ENCODE measurements at regions not wholly inside any gene's neighbourhood (a gene's known extent, or its start where the extent isn't known, plus 50 kb on each side); places are given as distances from the start of the nearest gene placed in this dataset.

DNA sequence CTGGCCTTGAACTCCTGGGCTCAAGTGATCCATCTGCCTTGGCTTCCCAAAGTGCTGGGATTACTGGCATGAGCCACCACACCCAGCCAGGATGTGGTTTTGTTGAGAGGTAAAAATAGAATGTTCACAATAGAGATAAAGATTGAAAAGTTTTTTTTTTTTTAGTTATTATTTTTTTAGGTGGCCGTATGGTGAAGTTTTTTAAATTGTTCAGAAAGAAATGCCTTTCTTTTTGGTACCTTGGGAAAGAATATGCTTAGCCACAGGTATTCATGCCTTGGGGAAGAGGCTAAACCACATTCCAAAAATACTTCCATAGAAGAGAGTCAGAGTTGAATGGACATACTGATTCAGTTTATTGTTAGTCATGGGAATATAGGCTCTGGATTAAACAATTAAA, 143.4 kb downstream of the C11orf91 start:
- peak; percentile 91 for DNase-seq (ENCODE audit: low read depth)

DNA sequence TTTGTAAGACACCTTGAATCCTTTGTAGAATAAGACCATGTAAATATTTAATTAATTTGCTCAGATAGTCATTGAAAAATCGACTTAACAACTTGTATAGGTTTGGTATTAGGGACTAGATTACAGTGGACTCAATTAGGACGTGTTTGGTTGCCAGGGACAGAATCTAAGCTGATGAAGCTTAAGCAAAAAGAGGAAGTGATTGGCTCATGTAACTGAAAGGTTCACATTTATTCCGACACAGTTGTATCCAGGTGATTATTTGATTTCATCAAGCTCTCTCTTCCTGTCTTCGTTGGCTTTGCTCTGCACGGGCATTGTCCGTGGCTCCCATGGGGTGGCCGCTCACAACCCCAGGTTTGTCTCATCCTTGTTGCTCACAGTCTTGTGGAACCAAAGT, 146.4 kb downstream of the C11orf91 start:
- no peak for DNase-seq (ENCODE audit: low read depth)

DNA sequence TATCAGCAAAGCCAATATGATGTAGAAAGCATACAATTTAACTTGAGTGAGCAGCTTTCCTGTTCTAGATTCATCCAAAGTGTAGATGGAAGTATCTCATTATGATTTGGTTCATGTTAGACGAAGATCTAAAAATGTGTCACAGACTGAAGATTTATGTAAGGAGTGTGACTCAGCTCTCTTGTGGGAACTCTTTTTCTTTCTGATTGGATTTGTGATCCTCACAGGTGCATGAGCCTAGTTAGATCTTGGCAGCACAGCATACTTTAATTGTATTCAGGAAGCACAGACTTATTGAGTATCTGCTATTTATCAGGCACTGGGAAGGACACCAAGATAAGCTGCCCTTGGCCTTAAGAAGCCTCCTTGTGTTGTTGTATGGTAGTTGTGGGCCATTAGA, 147.1 kb downstream of the C11orf91 start:
- peak; percentile 77 for DNase-seq (ENCODE audit: low read depth)

DNA sequence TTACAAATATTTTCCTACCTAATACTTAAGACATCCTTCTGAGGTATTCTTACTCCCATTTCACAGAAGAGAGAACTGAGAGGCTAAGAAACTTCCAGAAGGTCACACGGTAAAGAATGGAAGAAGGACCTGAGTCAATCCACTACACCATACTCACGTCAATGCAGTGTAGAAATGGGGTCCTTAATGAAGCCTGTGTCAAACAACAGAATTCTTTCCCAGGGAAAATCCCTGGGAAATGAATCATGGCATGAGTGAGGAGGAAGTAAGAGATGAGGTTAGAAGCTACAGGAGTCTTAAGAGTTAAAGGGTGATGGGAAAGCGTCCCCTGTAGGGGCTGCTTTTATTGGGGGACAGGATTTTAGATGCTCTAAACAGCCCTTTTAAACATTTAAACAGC, 147.9 kb downstream of the C11orf91 start:
- peak; percentile 89 for DNase-seq (ENCODE audit: low read depth)

DNA sequence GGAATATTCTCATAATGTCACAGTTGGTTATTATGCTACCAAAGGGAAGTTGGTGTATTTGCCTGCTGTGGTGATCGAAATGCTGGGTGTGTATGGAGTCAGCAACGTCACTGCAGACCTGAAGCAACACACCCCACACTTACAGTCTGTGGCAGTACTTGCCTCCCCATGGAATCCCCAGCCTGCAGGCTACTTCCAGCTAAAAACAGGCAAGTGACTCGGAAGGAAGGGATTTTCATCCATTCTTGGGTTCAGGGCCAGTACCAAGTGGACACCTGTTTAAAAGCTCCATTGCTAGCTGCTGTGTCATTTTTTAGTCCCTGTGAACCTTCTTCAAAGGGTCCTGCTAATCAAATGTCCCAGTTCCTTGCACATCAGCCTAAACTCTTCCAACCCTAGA, 149.6 kb downstream of the C11orf91 start:
- DNase-seq (ENCODE audit: low read depth), result no peak

DNA sequence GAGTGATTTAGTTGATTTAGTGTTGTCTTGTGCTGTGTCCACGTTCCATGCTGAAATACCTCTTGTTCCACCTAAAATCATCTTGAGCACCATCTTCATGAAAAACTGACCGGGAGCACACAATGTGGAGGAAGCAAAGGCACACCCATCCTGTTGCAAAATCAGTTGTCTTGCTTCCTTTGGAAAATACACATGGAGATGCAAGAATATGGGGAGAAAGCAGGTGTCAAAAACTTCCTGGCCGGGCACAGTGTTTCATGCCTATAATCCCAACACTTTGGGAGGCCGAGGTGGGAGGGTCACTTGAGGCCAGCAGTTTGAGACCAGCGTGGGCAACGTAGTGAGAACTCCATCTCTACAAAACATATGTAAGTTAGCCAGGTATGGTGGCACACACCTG, 151.1 kb downstream of the C11orf91 start:
- DNase-seq (ENCODE audit: low read depth), result no peak

DNA sequence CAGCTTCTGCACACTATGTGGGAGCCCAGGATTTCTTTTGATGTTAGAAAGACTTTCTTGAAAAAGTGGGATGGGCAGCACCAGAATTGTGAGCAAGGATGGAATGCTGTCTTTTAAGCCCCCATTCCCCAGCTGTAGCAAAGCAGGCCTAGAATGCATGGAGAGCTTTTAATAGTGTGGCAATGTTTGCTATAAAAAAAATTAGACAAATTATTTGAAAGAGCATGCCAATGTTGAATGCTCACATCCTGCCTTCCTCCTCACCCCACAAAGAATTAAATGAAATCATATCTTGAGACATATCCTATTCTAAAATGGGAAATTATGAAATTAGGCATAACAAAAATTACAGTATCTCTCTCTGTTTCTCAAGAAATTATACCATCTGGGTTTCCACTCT, 154.7 kb downstream of the C11orf91 start:
- DNase-seq (ENCODE audit: low read depth), result peak; percentile 43

DNA sequence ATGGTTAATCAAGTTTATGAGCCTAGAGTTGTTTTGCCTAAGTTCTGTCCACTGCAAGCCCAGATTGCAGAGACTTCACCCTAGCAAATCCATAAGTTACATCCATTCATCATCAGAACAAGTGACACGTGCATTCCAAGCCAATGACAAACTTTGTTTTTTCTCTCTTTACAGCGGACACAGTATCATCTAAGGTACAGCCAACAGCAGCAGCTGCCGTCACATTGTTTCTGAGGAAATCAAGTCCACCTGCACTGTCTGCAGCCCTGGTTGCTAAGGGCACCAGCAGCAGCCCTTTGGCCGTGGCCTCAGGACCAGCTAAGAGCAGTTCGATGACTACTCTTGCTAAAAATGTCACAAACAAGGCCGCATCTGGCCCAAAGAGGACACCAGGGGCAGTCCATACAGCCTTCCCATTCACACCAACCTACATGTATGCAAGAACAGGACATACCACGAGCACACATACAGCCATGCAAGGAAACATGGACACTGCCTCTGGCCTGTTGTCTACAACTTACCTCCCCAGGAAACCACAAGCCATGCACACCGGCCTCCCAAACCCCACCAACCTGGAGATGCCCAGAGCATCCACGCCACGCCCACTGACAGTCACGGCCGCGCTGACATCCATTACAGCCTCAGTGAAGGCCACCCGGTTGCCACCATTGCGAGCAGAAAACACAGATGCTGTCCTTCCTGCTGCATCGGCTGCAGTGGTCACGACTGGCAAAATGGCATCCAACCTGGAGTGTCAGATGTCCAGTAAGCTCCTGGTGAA, 155.8 kb downstream of the C11orf91 start:
- peak; percentile 23 for DNase-seq (ENCODE audit: low read depth)

DNA sequence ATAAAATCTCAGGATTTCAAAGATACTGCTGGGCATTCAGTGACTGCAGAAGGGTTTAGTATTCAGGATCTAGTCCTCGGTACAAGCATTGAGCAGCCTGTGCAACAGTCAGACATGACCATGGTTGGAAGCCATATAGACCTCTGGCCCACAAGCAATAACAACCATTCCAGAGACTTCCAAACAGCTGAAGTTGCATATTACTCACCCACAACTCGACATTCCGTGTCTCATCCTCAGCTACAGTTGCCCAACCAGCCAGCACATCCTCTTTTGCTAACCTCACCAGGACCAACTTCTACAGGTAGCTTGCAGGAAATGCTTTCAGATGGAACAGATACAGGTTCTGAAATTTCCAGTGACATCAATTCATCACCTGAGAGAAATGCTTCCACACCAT, 156.8 kb downstream of the C11orf91 start:
- DNase-seq (ENCODE audit: low read depth), result peak; percentile 58

DNA sequence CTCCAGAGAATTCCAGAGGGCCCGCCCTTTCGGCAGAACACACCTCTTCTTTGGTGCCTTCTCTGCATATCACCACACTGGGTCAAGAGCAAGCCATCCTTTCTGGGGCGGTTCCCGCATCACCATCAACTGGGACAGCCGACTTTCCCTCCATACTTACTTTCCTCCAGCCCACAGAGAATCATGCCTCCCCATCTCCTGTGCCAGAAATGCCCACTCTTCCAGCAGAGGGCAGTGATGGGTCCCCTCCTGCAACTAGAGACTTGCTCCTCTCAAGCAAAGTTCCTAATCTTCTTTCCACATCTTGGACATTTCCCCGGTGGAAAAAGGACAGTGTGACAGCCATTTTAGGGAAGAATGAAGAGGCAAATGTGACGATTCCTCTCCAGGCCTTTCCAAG, 157.7 kb downstream of the C11orf91 start:
- DNase-seq (ENCODE audit: low read depth), result peak; percentile 55

DNA sequence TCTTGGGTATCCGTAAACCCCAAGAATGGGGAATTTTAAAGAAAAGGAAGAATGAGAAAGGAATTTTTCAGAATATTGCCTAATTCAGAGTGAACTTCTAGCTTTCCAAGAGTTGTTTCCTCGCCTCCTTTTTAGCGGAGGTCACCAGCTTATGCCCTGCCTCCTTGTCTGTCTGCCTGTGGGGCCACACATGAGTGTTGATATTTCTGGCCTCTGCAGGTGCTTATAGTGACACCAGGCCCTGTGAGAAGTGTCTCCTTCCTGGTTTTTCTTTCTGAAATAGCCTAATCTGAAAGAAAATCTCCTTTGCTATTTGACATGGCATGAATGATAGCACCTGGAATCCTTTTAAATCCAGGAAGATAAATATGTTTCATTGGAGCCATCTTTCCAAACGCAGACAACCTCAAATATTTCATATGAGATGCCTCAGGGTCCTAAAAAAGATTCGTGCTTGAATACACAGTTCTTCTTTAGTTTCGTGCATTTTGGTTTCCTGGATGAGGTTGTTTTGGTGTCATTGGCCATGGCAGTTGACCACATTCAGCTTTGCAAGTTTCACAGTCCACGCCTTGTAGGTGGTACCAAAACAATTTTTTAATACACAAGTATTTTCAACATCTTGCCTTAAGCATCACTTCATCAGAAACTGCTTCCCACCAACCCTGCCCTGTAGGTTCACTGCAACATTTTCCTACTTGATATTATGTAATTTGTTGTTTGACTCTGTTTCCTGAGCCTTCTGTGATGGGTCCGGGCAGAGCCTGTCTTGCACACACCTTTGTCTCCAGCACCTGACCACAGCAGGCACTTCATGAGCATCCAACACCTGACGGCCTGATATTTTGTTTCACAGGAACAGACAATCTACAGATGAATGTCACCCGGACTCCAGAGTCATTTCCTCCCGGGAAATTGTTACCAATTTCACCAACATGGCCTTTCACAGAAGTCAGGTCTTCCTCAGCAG, 159.4 kb downstream of the C11orf91 start:
- DNase-seq (ENCODE audit: low read depth), result no peak

DNA sequence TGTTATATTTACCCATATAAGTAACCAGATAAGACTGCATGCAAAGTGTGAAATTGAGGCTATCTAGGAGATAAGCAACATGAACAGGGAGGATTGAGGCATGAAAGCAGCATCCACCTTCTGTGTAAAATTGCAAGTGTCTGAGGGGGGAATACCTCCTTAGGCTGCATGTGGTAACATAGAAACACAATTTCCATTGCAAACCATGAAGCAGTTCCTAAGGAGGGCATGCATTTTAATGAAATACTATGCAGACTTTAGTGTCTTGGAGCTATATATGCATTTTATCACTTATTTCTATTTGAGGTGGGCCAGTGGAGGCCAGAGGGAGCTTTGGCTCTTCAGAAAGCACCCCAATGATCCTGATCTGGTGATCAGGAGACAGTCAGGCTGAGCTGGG, 160.2 kb downstream of the C11orf91 start:
- no peak for DNase-seq (ENCODE audit: low read depth)

DNA sequence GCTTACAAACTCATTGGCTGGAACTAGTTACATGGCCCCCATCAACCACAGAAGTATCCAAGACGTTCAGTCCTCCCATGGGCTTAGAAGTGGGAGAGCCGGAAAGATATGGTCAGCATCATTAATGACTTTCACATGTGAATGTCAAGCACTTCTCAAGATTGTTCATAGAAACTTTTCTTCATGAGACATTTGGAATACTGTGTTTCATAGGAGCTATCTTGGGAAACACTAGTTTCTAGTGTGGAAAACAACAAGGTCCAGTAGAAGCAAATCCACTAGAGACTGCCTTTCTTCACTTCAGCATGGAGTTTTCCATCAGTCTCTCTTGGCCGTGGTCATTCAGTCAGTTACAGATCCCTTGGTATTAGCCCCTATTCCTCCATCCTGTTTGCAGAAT, 160.9 kb downstream of the C11orf91 start:
- no peak for DNase-seq (ENCODE audit: low read depth)

DNA sequence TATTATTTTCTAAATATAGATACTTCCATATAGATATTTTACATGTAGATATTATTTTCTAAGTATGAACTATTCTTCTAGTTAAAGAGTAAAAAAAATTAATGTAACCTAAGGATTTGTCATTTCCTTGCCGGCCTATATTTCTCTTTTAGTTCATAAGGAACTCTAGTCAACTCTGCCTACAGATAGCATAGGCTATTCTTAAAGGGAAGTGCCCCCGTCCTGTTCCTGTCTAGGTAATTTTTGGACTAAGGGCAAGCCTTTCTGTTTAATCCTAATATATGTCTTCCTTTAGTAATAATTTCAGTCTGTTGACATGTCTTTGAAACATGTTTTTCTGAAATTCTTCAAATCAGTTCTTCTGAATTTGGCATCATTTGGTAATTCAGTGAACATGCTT, 161.9 kb downstream of the C11orf91 start:
- no peak for DNase-seq (ENCODE audit: low read depth)

DNA sequence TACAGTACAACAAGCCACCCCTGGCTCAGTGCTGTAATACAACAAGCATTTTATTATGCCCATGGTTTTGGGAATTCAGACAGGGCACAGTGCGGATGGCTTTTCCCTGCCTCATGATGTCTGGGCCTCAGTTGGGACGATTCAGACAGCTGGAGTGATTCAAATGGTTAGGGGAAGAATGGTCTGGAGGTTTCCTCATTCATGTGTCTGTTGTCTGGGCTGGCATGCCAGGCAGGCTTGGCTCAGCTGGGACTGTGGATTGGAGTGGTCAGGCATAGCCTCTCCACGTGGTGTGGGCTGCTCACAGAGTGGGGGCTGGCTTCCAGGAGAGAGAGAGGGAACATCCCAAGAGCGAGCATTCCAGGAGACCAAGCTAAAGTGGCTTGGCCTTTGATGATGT, 164.4 kb downstream of the C11orf91 start:
- no peak for DNase-seq (ENCODE audit: low read depth)

DNA sequence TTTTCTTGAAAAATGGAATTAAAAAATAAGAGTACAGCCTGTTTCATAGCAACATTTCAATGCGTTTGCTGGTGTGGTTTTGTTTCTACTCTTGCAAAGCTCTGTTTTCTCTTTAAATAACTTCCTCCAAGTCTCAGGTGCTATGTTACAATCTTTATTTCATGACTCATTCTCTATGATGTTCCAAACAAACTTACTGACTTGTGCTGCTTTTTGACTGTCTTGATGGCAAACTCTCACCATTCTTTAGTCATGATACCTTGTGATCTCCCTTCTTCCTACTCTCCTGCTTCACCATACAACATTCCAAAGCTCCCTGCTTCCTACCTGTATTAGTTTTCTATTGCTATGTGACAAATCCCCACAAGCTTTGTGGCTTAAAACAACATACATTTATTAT, 166.1 kb downstream of the C11orf91 start:
- peak; percentile 53 for DNase-seq (ENCODE audit: low read depth)

DNA sequence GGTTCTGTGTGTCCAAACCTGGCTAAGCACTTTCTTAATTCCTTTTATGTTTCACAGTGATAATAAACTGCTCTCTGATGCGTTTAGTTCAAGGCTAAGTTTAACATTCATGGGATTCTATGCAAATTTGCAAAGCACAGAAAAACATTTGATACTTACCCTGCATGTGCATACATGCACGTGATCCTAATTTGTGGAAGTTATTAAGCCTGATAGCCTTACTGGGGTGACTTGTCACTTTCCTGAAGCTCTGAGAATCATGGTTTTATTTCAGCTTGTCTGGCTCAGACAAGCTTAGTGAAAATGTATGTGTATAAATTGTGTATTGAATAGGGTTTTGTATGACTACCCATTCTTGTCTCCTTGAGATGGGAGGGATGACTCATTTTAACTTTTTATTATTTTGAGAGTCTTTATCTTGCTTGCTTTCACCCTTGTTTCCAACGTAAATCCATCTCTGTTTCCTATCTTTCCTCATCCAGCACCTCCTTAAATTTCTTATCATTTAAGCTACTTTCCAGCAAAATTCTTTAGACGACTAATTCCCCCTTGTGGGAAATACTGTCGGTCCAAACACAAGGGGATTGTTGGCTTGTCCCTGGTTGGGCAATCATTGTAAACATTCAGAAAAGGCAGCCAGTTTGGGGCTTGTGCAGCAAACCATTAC, 167.1 kb downstream of the C11orf91 start:
- peak; percentile 62 for DNase-seq (ENCODE audit: low read depth)

DNA sequence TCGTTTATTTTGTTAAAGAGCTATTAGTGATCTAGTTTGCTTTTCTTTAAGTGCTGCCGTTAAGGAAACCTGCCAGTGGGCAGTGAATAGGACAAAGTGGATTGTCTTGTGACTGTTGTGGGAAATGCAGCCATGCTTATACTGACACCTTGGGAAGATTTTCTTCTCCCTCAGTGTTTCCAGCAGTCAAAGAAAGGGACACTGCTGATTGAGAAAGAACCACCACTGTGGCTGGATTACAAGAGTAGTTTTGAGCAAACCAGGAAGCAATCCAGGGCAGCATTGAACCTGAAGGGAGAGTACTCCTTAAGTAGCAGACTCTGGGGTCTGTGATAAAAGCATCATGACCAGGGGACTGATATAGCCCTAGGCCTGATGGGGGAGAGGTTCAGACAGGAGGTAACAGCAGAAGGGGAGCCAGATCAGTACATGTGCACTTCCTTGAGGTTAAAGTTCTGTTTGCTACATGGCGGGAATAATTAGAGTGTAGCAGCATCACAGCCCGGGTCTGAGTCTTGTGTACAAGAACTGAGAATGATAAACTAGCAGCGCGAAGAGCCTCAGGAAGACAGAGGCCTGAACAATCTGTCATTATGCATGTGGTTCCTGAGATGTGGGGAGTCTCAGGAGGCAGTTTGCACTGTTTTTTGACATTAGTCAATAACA, 167.8 kb downstream of the C11orf91 start:
- DNase-seq (ENCODE audit: low read depth), result no peak

DNA sequence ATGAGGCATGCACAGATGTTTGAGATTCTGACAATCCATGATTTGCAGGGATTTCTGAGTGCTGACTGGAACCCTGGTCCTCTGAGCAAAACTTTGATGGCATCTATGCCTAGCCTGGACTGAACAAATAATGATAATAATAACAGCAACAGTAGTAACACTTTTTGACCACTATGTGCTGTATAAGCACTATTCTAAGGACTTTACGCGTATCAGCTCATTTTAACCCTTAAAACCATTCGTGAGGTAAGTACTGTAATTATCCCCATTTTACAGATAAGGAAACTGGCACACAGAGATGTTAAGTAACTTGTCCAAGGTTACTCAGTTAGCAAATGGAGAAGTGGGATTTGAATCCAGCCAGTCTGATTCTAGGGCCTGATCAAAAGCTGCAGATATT, 168.4 kb downstream of the C11orf91 start:
- DNase-seq (ENCODE audit: low read depth), result no peak

DNA sequence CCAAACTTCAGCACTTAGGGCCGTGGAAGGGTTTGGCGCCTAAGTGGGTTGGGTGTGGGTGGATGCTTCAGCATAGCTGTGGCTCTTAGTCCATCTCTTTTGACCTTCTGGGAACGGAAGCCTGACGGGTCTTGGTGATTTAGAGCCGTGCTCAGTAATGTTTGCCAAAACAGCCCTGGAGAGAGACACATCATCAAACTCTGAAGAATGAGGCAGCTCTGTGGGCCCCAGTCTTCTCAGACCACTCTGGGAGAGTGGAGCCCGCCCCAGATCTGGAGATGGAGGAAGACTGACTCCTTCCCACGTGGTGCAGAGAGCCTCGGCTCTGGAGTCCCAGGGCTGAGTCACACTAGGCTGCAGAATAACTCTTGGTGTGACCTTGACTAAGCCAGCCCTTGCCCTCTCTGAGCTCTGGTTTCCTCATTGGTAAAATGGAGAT, 168.9 kb downstream of the C11orf91 start:
- peak; percentile 94 for DNase-seq (ENCODE audit: low read depth)

DNA sequence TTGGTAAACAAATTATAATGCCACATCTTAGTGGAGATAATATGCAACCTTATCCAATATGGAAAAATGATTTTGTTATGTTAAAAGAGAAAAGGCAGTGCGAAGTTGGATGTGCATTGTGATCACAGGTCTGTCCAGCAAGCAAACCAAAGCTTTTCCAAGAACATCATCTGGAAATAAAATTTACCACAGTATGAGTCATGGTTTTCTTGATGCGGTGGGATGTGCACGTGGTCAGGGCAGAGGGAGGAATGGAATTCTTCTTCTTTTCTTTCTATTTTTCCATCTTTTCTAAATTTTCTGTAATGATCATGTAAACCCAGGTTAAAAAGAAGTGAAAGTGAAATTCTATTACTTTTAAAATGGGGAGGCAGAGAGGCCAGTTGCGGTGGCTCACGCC, 169.8 kb downstream of the C11orf91 start:
- DNase-seq (ENCODE audit: low read depth), result peak; percentile 85

DNA sequence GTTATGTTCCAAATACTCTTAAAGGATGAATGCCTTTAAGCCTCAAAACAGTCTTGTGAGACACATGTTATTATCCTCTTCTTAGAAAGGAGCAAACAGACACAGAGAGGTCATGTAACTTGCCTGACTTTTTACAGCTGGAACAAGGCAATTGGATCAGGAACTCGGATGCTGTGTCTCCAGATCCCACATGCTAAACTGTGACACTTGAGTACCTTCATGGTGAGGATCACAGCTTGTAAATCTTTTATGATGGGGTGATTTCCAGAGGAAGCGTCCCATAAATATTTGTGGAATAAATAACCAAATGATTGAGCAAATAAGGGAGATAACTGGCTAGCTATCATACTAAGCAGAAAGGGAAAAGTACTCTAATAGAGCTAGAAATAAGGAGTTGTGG, 171.2 kb downstream of the C11orf91 start:
- DNase-seq (ENCODE audit: low read depth), result no peak
